Eye (tissue), 1 donor: ENCODE measurements at regions not wholly inside any gene's neighbourhood (a gene's known extent, or its start where the extent isn't known, plus 50 kb on each side); places are given as distances from the start of the nearest gene placed in this dataset.
A peak's percentile ranks its signal among the peaks of the same experiment; 100 is the strongest.

Experiments
- DNase-seq: peaks from one replicate; pipeline ENCODE4 v3.0.0-alpha.2; 2015

DNA sequence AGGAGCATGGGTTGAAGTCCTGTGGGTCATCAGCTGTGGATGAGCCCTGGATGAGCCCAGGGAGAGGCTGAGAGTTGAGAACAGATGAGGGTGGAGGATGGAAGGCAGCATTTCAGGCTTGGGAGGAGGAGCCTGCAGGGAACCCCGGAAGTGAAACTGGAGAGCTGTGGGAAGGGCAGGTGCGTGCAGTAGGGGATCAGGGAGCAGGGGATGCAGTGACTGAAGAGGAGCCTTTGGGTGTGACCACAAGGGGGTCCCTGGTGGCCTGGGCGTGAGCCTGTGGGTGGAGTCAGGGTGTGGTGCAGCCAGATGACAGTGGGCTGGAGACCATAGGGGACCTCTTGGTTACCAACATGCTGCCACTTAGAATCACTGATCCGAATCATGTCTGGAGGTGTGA is 115.5 kb downstream of the PAPOLA start:
- DNase-seq = no peak

DNA sequence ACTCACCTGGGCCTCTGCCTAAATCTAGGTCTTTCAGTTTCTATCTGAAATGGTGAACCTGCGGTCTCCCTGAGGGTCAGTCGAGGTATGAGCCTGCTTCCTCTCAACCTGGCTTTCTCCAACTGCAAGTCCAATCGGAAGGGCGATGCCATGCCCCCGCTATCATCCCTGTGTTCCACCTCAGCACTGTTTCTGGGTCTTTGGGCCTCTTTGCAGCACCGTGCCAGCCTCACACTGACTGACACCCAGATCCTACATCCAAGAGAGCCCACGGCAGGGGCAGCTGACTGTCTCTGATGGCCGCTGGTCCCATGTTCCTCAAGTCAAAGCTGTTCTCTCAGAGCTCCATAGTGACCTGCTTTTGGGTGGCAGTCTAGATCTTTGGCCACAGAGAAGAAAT is 120.7 kb downstream of the PAPOLA start:
- DNase-seq = no peak

DNA sequence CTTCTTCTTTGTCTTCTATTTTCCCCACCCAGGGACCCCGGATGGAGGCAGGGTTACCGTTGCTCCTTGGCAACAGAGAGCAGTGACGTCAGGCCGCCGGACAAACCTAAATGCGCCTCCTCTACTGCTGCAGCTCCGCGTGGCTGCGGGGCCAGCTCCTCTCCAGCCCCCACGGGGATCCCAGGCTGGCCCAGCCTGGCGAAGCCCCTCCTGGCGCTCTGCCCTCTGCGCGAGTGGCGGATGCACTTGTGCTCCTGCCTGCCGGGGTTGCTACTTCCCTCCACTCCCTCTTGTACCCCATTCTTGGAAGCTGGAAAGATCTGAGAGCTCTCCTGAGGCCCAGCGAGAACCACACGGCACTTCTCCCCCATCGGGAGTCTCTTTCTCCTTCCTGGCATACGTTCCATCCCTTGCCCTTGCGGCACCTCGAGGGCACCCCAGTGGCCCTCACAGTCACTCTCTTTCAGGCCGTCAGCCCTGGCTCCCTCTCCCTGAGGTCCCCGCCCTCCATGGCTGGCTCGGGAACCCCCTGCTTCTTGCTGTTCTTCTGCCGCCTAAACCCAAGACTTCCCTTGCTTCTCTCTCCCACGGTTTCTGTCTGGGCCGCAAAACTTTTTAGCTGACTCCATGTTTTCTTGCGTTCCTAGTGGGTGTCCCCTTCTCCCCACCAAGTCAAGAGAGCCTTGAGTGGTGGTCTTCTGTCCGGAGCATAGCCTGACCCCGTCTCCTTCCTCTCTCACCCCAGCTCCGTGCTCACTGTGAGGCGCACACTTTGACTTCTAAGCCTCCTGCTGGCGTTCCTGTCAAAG is 121.7 kb downstream of the PAPOLA start:
- no peak for DNase-seq

DNA sequence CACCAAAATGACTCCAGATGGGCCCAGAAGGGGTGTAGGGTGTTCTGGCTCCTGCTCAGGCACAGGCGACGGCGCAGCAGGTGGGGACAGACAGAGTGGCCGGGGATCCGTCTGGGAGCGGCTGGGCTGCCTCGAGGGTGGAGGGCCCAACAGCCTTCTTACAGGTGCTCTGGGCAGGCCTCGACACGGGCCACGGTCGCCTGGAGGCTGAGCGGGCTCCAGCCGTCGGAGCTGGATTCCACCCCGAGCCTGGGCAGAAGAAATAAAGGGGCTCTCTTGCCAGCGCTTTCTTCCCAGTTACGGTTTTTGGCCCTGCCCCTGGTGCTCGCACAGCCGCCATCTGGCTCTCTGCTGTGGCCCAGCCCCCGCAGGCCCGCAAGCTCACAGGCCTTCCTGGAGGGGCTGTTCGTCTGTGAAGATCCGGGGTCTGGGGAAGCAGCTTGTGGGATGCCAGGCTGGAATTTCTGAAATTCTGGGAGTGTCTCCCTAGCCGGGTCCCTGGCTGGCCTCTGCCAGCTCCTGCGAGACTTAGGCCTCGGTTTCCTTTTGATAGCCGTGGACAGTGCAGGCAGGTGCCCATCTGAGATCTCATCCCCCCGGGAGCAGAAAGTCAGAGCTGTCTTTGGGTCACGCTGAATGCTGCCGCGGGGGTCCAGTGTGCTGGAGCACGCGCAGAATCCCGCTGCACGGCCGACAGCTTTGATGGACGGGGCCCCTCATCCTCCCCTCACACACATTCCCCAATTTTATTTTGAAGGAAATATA is 122.7 kb downstream of the PAPOLA start:
- DNase-seq = peak; percentile 27

DNA sequence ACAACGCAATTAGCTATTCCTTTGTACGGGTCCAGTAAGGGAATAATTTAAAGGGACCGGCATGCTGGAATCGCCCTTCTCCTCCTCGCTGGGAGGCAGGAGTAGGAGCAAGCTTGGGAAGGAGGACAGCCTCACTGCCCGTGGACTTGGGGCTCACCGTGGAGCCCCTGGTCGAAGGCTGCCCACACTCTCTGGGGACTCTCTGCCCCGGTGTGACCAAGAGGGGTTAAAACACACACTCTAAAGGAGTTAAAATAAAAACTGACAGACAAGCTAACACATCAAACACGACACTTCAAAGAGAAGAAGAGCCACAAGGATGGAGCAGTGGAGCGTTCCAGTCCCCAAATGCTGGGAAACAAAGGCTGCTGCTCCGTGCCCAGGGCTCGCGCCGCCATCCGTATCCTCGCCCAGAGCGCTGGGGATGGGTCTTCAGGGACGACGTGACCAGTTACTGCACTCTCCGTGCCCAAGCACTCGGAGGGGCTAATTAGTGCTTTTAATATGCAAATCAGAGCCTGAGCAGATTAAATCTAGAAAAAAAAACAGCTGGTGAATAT is 123.3 kb downstream of the PAPOLA start:
- DNase-seq = peak; percentile 25

DNA sequence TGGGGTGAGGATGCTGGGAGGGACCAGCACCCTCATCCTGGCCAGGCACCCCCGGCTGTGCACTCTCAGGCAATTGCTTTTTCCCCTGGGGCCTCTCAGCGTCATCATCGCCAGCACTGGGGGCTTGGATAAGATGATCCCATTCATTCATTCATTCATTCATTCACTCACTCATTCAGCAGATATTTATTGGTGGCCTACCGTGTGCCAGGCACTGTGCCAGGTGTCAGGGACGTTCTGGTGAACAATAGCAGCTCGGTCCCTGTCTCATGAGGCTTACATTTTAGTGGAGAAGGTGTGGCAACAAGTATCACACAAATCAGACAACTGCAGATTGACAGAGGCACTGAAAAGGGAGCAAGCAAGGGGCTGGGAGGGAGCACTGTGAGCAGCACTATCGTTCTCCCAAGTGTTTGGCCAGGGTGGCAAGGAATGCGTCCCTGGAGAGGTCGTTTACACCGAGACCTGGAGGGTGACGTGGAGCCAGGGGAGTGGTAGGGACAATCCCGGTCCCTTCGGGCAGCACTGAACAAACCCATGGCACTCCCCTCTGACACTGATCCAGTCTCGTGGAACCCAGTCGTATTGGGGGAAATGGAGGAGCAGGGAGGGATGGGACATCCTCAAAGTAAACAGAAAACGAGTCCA is 124.1 kb downstream of the PAPOLA start:
- DNase-seq = no peak

DNA sequence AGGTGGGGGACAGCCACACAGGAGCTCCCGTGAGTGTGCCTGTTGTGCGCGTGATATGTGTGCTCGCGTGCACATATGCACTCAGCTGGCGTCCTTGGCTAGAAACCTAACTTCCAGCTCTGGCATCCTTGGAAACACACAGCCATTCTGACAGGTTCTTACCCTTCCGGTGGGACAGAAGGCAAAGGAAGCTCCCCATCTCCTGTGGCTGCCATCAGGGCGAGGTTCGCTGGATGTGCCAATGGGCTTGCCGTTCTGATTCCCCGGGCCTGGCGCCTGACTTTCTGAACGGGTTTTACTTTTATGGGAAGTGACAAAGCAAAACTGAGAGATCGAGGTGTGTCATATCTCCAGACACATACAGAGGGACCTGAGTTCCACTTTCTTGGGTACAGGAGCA is 124.7 kb downstream of the PAPOLA start:
- DNase-seq = no peak

DNA sequence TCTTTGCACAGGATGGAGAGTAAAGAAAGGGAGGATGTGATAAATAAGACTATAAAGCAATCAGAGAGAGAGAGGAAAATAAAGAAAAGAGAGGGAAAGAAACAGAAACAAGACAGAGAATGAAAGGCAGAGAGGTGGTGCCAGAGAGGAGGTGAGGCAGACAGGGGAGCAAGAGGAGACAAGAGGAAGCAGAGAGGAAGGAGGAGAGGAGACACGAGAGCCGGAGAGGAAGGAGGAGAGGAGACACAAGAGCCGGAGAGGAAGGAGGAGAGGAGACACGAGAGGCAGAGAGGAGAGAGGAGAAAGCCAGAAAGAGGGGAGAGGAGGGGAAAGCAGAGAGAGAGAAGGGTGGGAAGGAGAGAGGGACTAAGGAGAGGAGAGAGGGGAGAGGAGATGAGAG is 125.2 kb downstream of the PAPOLA start:
- no peak for DNase-seq

DNA sequence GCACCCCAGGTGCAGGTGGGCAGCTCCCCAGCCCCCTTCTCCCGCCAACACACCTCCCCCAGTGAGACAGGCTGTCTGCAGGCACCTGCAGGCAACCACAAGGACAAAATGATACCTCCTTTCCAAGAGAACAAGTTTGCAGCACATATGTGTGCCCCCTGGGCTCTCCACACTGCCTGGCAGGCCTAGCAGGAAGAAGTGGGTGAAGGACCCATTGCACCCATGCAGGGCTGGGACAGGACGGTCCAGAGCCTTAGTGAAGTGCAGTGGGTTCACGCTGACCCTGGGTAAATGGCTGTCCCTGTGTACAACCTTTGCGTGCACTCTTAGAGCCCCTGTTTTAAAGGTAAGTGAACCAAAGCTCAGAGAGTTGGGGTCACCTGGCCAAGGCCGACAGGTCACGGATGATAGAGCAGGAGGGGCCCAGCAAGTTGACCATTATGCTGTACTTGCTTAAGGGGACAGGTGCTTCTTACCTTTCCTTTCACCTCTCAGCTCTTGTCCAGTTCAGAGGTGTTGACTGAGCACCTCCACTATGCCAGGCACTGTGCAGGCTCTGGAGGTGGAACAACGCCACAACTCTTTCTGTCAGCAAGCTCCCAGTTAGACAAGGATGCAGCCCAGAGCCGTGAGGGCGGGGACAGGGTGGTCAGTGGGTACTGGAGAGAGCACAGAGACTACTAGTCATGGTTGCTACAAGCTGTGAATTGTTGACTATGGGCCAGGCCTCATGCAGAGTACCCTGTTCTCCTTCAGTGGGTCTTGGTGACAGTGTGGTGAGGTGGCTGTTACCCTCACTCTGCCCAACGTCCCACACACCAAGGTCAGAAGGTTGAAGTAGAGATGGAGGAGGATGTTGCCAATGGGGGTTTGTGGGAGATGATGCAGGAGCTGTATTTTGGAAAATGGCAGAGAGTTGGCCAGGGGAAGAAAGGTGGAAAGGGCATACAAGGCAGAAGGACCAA is 125.9 kb downstream of the PAPOLA start:
- no peak for DNase-seq

DNA sequence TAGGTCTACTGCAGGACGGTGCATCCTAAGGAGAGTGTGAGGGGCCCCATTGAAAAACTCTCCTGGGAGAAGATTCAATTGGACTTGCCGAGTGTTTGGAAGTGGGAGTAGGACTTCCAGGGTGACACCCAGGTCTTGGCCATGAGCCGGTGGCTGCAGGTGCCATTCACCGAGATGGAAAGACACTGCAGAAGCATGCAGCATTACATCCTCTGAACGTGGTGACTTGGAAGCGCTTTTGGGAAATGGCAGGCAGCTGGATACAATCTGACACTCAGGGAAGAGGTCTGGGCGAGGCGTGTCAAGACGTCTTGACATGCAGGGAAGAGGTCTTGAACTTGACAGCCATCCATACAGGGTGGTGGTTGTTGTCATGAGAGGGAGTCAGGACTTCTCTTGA is 126.9 kb downstream of the PAPOLA start:
- no peak for DNase-seq

DNA sequence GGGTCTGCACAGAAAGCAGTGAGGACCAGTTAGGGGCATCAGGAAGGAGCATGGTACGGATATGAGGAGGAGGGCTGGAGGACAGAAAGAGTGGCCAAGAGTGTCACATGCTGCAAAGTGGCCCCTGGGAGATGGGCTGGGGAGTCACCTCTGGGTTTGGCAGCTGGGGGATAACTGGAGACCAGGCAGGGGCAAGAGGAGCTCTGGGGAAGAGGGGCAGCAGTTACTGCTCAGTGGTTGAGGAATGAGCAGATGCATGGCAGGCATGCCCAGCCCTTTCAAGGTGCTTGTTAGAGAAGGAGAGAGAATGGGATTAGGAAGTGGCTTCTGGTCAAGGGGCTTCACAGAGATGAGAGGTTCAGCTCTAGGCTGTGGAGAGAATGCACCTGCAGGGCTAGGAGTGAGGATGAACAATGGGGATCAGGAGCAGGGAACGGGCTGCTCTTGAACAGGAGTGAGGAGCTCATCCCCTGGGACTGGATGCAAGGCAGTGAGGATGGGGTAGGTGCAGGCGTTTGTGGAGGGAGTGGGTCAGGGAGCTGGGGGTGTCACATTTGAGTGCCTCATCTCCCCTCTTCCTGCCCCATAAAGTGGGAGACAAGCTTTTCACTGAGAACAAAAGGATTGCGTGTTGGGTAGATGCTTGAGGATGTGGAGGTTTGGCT is 127.5 kb downstream of the PAPOLA start:
- DNase-seq = no peak

DNA sequence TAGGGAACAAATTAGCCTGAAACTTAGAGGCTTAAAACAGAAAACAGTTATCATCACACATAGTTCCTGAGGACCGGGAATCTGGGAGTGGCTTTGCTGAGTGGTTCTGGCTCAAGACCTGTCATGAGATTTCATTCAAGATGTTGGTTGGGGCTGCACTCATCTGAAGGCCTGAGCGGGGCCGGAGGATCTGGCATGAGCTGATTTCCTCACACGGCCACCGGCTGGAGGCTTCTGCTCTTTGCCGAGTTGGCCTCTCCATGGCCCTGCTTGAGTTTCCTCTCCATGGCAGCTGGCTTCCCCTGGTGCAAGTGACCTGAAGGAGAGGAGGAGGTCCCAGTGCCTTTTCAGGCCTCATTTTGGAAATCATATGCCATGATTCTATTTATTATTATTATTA is 128.1 kb downstream of the PAPOLA start:
- DNase-seq = no peak

DNA sequence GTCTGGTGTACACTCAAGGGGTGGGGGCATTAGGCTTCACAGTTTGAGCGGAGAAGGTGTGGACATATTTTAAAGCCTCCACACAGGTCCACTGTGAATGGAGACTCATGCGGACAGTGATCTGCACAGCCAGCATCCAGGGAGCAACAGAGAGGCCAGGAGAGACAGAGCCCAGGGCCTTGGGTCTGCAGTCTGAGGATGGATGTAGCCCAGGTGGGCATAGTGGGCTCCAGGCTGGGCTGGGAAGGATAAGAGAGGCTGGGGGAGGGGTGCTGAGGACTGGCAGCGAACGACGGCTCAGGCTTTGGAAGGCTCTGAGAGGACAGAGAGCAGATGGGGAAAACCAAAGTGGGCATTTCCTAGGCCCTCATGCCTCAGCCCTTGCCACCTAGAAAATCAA is 128.8 kb downstream of the PAPOLA start:
- DNase-seq = no peak

DNA sequence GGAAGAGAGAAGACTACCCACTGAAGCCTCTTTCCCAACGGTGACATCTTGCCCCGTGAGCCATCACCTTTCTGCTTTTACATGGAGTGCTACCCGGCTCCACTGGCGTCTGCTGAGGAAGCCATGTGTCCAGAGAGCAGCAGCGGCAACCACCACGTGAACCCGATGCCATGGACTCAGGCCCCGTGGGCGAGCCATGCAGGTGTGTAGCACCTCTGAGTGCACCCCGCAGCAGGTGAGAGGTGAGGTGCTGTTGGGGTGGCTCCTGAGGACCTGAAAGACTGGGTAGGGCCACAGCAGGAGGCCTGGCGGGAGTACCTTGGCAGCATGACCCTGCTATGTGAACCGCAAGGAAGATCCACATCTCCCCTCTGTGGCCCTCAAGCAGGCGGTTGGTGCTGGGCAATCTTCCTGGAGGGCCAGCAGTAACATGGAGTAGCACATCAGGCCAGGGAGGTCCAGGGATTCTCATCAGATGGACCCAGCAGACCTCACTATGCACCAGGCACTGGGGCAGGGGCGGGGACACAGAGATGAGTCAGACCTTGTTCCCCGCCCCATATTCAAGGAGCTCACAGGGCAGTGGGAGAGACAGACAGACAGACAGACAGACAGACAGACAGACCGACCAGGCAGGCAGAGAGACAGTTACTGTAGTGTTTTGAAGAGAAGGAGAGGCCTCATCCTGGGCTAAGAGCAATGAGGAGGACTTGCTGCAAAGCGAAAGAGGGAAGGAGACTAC is 129.6 kb downstream of the PAPOLA start:
- no peak for DNase-seq

DNA sequence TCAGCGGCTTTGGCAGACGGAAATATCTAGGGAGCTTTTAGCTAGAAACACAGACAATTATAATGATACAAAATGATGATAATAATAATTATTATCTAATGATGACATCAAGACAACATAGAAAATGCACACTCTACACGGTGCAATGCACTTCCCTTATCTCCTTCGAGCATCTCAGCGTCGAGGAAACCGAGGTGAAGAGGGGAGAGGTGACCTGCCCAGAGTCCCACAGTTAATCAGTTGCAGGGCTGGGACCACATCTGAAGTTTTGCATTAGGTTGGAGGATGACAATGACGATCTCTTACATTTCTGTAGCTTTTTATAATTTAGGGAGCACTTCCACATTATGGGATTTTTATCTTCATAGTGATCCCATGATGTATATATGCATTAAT is 130.2 kb downstream of the PAPOLA start:
- no peak for DNase-seq

DNA sequence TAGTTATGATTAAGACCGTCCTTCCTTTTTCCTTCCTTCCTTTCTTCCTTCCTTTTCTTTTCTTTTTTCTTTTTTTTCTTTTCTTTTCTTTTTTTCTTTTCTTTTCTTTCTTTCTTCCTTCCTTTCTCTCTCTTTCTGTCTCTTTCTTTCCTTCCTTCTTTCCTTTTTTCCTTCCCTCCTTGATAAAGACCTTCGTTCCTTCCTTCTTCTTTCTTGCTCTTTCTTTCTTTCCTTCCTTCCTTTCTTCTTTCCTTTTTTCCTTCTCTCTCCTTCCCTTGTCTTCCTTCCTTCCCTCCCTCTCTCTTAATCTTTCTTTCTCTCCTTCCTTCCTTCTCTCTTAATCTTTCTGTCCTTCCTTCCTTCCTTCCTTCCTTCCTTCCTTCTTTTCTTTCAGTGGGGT is 130.9 kb downstream of the PAPOLA start:
- DNase-seq = no peak

DNA sequence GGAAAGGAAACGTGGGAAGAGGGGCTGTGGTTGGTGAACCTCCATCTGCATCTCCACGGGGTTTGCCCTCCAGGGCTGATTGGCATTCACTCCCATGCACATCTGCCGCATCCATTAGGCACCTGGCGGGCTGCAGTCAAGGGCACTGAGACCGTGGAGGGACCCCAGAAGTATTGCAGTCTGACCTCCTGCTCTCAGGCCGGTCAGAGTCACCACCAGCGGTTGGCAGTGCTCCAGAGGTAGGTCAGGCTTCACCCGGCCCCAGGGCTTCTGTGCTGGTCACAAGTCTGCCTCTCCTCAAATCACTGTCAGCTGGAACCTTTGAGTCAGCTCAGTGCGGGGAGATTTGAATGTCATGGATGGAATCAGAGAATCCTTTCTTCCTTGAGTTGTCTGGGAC is 132.3 kb downstream of the PAPOLA start:
- DNase-seq = no peak

DNA sequence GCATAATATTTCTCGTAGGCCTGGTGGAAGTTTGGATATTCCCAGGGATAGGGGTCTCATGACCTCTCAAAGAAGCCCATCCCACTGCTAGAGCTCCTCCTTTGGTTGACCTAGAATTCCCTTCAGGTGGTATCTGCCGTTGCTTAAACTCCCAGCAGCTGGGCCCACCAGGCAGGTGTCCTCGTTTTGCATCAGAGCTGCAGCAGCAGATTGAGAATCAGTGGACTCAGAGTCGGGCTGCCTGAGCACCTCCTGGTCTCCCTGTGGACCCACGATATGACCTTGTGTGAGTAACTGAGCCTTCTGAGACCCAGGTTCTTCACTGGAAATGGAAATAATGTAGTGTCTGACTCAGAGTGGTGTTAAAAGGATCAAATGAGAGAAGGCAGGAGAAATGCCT is 132.7 kb downstream of the PAPOLA start:
- DNase-seq = no peak

DNA sequence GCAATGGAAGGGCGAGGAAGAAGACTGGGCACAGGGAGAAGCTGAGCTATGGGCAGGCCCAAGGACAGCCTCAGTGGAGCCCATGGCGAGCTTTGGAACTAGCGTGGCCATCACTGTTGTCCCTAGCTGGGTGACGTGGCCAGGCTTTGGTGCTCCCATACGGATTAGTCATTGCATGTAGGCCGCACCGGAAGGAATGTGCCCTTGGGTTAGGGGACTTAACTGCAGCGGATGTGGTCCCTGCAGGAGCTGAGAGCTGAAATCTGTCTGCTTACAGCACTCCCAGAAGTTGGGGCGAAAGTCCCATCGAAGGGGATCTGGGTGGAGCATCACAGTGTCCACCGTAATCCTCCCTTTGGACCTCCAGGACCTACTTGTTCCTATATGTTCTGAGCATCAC is 133.7 kb downstream of the PAPOLA start:
- no peak for DNase-seq

DNA sequence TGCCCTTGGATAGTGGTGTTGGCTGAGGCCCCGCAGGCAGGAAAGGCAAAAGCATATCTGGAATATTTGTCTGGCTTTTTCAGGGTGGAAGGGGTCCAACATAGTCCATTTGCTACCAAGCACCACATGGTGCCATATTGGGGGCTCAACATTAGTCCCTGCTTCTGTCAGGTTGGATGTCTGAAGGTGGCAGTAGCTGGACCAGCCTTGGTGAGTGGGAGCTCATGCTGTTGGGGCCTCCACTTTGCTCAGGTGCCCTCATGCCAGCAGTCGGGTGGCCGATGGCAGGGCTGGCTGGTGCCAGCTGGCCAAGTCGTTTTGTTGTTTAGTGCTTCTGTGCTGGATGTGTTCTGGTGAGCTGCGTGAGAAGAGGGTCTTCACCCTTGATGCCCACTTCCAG is 135.3 kb downstream of the PAPOLA start:
- no peak for DNase-seq
